ENCODE measurements at regions not wholly inside any gene's neighbourhood (a gene's known extent, or its start where the extent isn't known, plus 50 kb on each side); places are given as distances from the start of the nearest gene placed in this dataset.

GRCh38 chr4:18292411-18292810, 270.9 kb upstream of the LCORL start (continued):
- no peak for TF ChIP-seq PATZ1 (CRISPR knock-in tag; IDR thresholded peaks at IDR 0.05; ENCODE audit: borderline replicate concordance)
- TF ChIP-seq OSR1 (CRISPR knock-in tag; IDR thresholded peaks at IDR 0.05), result no peak

GRCh38 chr4:18291981-18292380, 270.4 kb upstream of the LCORL start:
- TF ChIP-seq RARB (CRISPR knock-in tag; IDR thresholded peaks at IDR 0.05) (no peak), ARNTL (CRISPR knock-in tag; IDR thresholded peaks at IDR 0.05; ENCODE audit: borderline replicate concordance, low read depth) (no peak), OSR1 (CRISPR knock-in tag; IDR thresholded peaks at IDR 0.05) (no peak)
- ATAC-seq, result no peak

GRCh38 chr4:18291256-18291655, 269.7 kb upstream of the LCORL start:
- TF ChIP-seq GLIS3 (CRISPR knock-in tag; IDR thresholded peaks at IDR 0.05) (no peak), CSRNP3 (CRISPR knock-in tag; IDR thresholded peaks at IDR 0.05) (no peak), POU6F1 (CRISPR knock-in tag; IDR thresholded peaks at IDR 0.05; ENCODE audit: borderline replicate concordance, low read depth) (no peak), CSDC2 (CRISPR knock-in tag; IDR thresholded peaks at IDR 0.05) (no peak), ZNF8 (CRISPR knock-in tag; IDR thresholded peaks at IDR 0.05) (no peak), ARNTL (CRISPR knock-in tag; IDR thresholded peaks at IDR 0.05; ENCODE audit: borderline replicate concordance, low read depth) (no peak), BACH2 (CRISPR knock-in tag; IDR thresholded peaks at IDR 0.05; ENCODE audit: borderline replicate concordance) (no peak), ZNF70 (CRISPR knock-in tag; IDR thresholded peaks at IDR 0.05) (no peak), ZFP30 (CRISPR knock-in tag; IDR thresholded peaks at IDR 0.05) (no peak), OSR1 (CRISPR knock-in tag; IDR thresholded peaks at IDR 0.05) (no peak), TCF4 (CRISPR knock-in tag; IDR thresholded peaks at IDR 0.05; ENCODE audit: borderline replicate concordance) (no peak), RARB (CRISPR knock-in tag; IDR thresholded peaks at IDR 0.05) (no peak), CREB5 (CRISPR knock-in tag; IDR thresholded peaks at IDR 0.05; ENCODE audit: low read depth) (no peak), ZFP3 (CRISPR knock-in tag; IDR thresholded peaks at IDR 0.05) (no peak), ESRRG (CRISPR knock-in tag; IDR thresholded peaks at IDR 0.05) (no peak), TOX (CRISPR knock-in tag; IDR thresholded peaks at IDR 0.05; ENCODE audit: borderline replicate concordance) (no peak), PATZ1 (CRISPR knock-in tag; IDR thresholded peaks at IDR 0.05; ENCODE audit: borderline replicate concordance) (no peak)

GRCh38 chr4:18285357-18285756, 263.8 kb upstream of the LCORL start:
- no peak for ATAC-seq
- no peak for TF ChIP-seq CSRNP3 (CRISPR knock-in tag; IDR thresholded peaks at IDR 0.05)
- no peak for TF ChIP-seq ZC3H10 (CRISPR knock-in tag; IDR thresholded peaks at IDR 0.05)
- TF ChIP-seq PPARA (CRISPR knock-in tag; IDR thresholded peaks at IDR 0.05; ENCODE audit: borderline replicate concordance), result no peak
- TF ChIP-seq BACH2 (CRISPR knock-in tag; IDR thresholded peaks at IDR 0.05; ENCODE audit: borderline replicate concordance), result no peak
- no peak for TF ChIP-seq ESRRG (CRISPR knock-in tag; IDR thresholded peaks at IDR 0.05)
- no peak for TF ChIP-seq GLIS3 (CRISPR knock-in tag; IDR thresholded peaks at IDR 0.05)
- TF ChIP-seq ZNF70 (CRISPR knock-in tag; IDR thresholded peaks at IDR 0.05), result no peak
- no peak for TF ChIP-seq ARNTL (CRISPR knock-in tag; IDR thresholded peaks at IDR 0.05; ENCODE audit: borderline replicate concordance, low read depth)
- TF ChIP-seq POU6F1 (CRISPR knock-in tag; IDR thresholded peaks at IDR 0.05; ENCODE audit: borderline replicate concordance, low read depth), result no peak
- TF ChIP-seq TSHZ2 (CRISPR knock-in tag; IDR thresholded peaks at IDR 0.05), result no peak
- no peak for TF ChIP-seq ISL1 (CRISPR knock-in tag; IDR thresholded peaks at IDR 0.05)
- TF ChIP-seq RARB (CRISPR knock-in tag; IDR thresholded peaks at IDR 0.05), result no peak
- TF ChIP-seq ZFP30 (CRISPR knock-in tag; IDR thresholded peaks at IDR 0.05), result no peak

More at GRCh38 chr4:18291256-18291655, 269.7 kb upstream of the LCORL start:
- ATAC-seq, result no peak

All from SK-N-SH treated with all-trans-retinoic acid at 6 μM for 48 hours (cell line).